K562 (cell line): ENCODE measurements at regions not wholly inside any gene's neighbourhood (a gene's known extent, or its start where the extent isn't known, plus 50 kb on each side); places are given as distances from the start of the nearest gene placed in this dataset.

Experiments
- EP300 ChIP-seq: IDR thresholded peaks from 2 replicates; pipeline ENCODE4 v1.6.1; 2012; ENCODE audit warnings: low read length, improper control_type of control experiment
- HSF4 ChIP-seq: fragments of 250-450 bp; sonication (Bioruptor Pico); IDR thresholded peaks from 2 replicates; pipeline ENCODE4 v2.1.2; 2022; ENCODE audit warnings: mild to moderate bottlenecking, moderate library complexity, borderline replicate concordance
- PHF8 ChIP-seq: fragments of 200-600 bp; sonication (generic); IDR thresholded peaks from 2 replicates; pipeline ENCODE4 v1.6.1; 2012; ENCODE audit warnings: mixed run types, mild to moderate bottlenecking, inconsistent platforms, low read length, moderate library complexity, borderline replicate concordance
- POLR2A ChIP-seq: fragments of 450-650 bp; conservative IDR thresholded peaks from 2 replicates; pipeline ENCODE4 v1.6.1; 2016
- RAD21 ChIP-seq, 2 experiments: fragments of 250-450 bp in 1 of 2; fragments of 450-650 bp in 1 of 2; sonication (Bioruptor Pico) in 1 of 2; formaldehyde crosslinking in 1 of 2; IDR thresholded peaks in 1 of 2; conservative IDR thresholded peaks in 1 of 2; 2 replicates each; pipeline versions ENCODE4 v1.4.0 to v1.8.0; 2020 to 2022; ENCODE audit warnings: mild to moderate bottlenecking in 2 of 2, moderate library complexity in 1 of 2
- TAF1 ChIP-seq: IDR thresholded peaks from 2 replicates; pipeline ENCODE4 v1.6.1; 2011; ENCODE audit warnings: mild to moderate bottlenecking, low read length, moderate library complexity; ENCODE audit not compliant: insufficient read depth, control insufficient read depth, severe bottlenecking; ENCODE audit errors: extremely low read depth
- ZFP30 ChIP-seq: fragments of 250-450 bp; sonication (Bioruptor Pico); IDR thresholded peaks from 2 replicates; pipeline ENCODE4 v1.8.0; 2022; ENCODE audit warnings: moderate library complexity, mild to moderate bottlenecking, inconsistent platforms, borderline replicate concordance
- ZNF12 ChIP-seq: sonication (generic); formaldehyde crosslinking; IDR thresholded peaks from 2 replicates; pipeline ENCODE4 v1.4.0; 2020; ENCODE audit warnings: mild to moderate bottlenecking, missing genetic modification reagents
- TF ChIP-seq, protein P1 (sequence below): sonication (generic); formaldehyde crosslinking; IDR thresholded peaks from 2 replicates; pipeline ENCODE4 v1.8.1; 2023; ENCODE audit warnings: mild to moderate bottlenecking, missing genetic modification reagents
- TF ChIP-seq, protein P2 (sequence below), 3 experiments: IDR thresholded peaks in 2 of 3; conservative IDR thresholded peaks in 1 of 3; 2 replicates each; pipeline ENCODE4 v1.5.1; 2011 to 2012; ENCODE audit warnings: low read length in 3 of 3, mild to moderate bottlenecking in 3 of 3, control low read depth in 2 of 3, improper control_type of control experiment in 1 of 3, inconsistent platforms in 1 of 3, low read depth in 1 of 3, mixed read lengths in 1 of 3, moderate library complexity in 1 of 3; ENCODE audit not compliant: insufficient read depth in 2 of 3

DNA sequence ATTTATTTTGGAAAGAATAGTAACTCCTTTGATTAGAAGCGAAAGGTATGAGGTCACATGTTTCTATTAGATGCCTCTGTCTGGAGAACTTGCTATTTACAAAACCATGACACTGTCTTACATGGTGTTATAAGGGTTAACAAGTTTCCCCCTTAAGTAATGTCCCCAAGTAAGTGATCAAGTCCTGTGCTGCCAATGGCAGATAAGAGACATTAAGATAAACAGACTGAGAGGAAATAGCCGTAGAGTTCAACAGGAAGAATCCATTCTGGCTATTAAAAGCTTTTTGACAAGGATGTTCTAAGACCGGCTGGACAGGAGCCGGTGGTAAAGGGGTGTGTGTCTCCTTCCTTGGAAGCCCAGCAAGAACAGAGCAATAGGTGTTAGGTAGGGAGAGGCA lies 257.5 kb downstream of the GADD45G start:
- TF ChIP-seq, protein P1, sequence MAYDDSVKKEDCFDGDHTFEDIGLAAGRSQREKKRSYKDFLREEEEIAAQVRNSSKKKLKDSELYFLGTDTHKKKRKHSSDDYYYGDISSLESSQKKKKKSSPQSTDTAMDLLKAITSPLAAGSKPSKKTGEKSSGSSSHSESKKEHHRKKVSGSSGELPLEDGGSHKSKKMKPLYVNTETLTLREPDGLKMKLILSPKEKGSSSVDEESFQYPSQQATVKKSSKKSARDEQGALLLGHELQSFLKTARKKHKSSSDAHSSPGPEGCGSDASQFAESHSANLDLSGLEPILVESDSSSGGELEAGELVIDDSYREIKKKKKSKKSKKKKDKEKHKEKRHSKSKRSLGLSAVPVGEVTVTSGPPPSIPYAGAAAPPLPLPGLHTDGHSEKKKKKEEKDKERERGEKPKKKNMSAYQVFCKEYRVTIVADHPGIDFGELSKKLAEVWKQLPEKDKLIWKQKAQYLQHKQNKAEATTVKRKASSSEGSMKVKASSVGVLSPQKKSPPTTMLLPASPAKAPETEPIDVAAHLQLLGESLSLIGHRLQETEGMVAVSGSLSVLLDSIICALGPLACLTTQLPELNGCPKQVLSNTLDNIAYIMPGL: no peak
- TF ChIP-seq POLR2A: no peak
- TF ChIP-seq, protein P2, sequence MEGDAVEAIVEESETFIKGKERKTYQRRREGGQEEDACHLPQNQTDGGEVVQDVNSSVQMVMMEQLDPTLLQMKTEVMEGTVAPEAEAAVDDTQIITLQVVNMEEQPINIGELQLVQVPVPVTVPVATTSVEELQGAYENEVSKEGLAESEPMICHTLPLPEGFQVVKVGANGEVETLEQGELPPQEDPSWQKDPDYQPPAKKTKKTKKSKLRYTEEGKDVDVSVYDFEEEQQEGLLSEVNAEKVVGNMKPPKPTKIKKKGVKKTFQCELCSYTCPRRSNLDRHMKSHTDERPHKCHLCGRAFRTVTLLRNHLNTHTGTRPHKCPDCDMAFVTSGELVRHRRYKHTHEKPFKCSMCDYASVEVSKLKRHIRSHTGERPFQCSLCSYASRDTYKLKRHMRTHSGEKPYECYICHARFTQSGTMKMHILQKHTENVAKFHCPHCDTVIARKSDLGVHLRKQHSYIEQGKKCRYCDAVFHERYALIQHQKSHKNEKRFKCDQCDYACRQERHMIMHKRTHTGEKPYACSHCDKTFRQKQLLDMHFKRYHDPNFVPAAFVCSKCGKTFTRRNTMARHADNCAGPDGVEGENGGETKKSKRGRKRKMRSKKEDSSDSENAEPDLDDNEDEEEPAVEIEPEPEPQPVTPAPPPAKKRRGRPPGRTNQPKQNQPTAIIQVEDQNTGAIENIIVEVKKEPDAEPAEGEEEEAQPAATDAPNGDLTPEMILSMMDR (IDR thresholded peaks at IDR 0.05 in 2 of 3, conservative IDR thresholded peaks at IDR 0.05 in 1 of 3; ENCODE audit: insufficient read depth in 2 of 3, low read depth in 1 of 3, low read length in 3 of 3): no peak
- no peak for TF ChIP-seq HSF4 (CRISPR knock-in tag)
- TF ChIP-seq RAD21 (CRISPR knock-in tag; conservative IDR thresholded peaks at IDR 0.05 in 1 of 2, IDR thresholded peaks at IDR 0.05 in 1 of 2): no peak
- no peak for TF ChIP-seq EP300
- TF ChIP-seq ZFP30 (CRISPR knock-in tag): no peak
- no peak for TF ChIP-seq PHF8
- no peak for TF ChIP-seq ZNF12 (CRISPR knock-in tag)
- no peak for TF ChIP-seq TAF1
